CD4-positive, alpha-beta memory T cell (primary cell): ENCODE measurements at regions not wholly inside any gene's neighbourhood (a gene's known extent, or its start where the extent isn't known, plus 50 kb on each side); places are given as distances from the start of the nearest gene placed in this dataset.
A peak's percentile ranks its signal among the peaks of the same experiment; 100 is the strongest.

Experiments
- CTCF ChIA-PET: fragments of 350-600 bp; sonication (Branson Sonifier 250); formaldehyde crosslinking; loops from one replicate; lab custom pipeline; 2021; ENCODE audit warnings: inconsistent platforms; ENCODE audit not compliant: partially characterized antibody; lab: Charles Lee
- POLR2A ChIA-PET: fragments of 350-600 bp; sonication (Branson Sonifier 250); formaldehyde crosslinking; loops from one replicate; lab custom pipeline; 2021; ENCODE audit not compliant: partially characterized antibody; lab: Charles Lee
- DNase-seq, 5 donors: peaks; one replicate each; pipeline versions ENCODE4 v3.0.0 to v3.0.0-alpha.2; 2020 to 2022; ENCODE audit warnings: mixed read lengths in 1 of 5
- H3K27ac ChIP-seq: one replicate; pipeline ENCODE4 v1.7.0; 2013; ENCODE audit warnings: low read depth, low read length
- H3K27me3 ChIP-seq: 2 replicates; pipeline ENCODE4 v1.7.0; 2013; ENCODE audit warnings: mild to moderate bottlenecking, low read length, moderate library complexity; ENCODE audit not compliant: insufficient read depth
- H3K36me3 ChIP-seq: 2 replicates; pipeline ENCODE4 v1.7.0; 2013; ENCODE audit warnings: mild to moderate bottlenecking, low read length, moderate library complexity; ENCODE audit not compliant: insufficient read depth
- H3K4me1 ChIP-seq: 2 replicates; pipeline ENCODE4 v1.7.0; 2013; ENCODE audit warnings: mild to moderate bottlenecking, low read length, moderate library complexity; ENCODE audit not compliant: insufficient read depth
- H3K4me3 ChIP-seq, 2 donors: one replicate each; pipeline ENCODE4 v1.7.0; 2013; ENCODE audit warnings: low read length in 2 of 2, mild to moderate bottlenecking in 1 of 2
- H3K9me3 ChIP-seq, 2 donors: one replicate each; pipeline ENCODE4 v1.7.0; 2013; ENCODE audit warnings: low read length in 2 of 2, control low read depth in 1 of 2; ENCODE audit not compliant: control insufficient read depth in 1 of 2
- H3K27ac Mint-ChIP-seq, 7 donors: one replicate each; pipeline ENCODE4 v1.8.0; 2020 to 2021; ENCODE audit warnings: mixed read lengths in 7 of 7, mild to moderate bottlenecking in 6 of 7, inconsistent platforms in 3 of 7, moderate library complexity in 3 of 7
- H3K27me3 Mint-ChIP-seq, 2 donors: one replicate each; pipeline ENCODE4 v1.8.0; 2020 to 2021; ENCODE audit warnings: mixed read lengths in 2 of 2
- H3K36me3 Mint-ChIP-seq, 2 donors: one replicate each; pipeline ENCODE4 v1.8.0; 2020 to 2021; ENCODE audit warnings: mixed read lengths in 2 of 2, inconsistent platforms in 1 of 2, mild to moderate bottlenecking in 1 of 2
- H3K4me1 Mint-ChIP-seq, 4 donors: one replicate each; pipeline ENCODE4 v1.8.0; 2020 to 2021; ENCODE audit warnings: mixed read lengths in 4 of 4, mild to moderate bottlenecking in 1 of 4
- H3K4me3 Mint-ChIP-seq, 8 donors: one replicate each; pipeline ENCODE4 v1.8.0; 2020 to 2021; ENCODE audit warnings: mixed read lengths in 8 of 8, mild to moderate bottlenecking in 7 of 8, moderate library complexity in 6 of 8, inconsistent platforms in 3 of 8
- H3K9me3 Mint-ChIP-seq, 8 donors: one replicate each; pipeline ENCODE4 v1.8.0; 2020 to 2021; ENCODE audit warnings: mixed read lengths in 8 of 8, mild to moderate bottlenecking in 5 of 8, inconsistent platforms in 3 of 8, moderate library complexity in 1 of 8
- intact Hi-C: fragments of 100-400 bp; cut with micrococcal nuclease; formaldehyde crosslinking; loops from one replicate; pipeline ENCODE4 v1.15.1; 2023

GRCh38 chr2:121004950-121005349 is 269.3 kb downstream of the GLI2 start:
- ChIA-PET CTCF (no interaction called here), POLR2A (no interaction called here)
- Histone ChIP-seq H3K27me3 (no peaks in the 10 kb centered on the region), H3K4me3 (no peak overlapping the region), H3K27ac (no peak overlapping the region), H3K4me1 (no peaks in the 10 kb centered on the region), H3K9me3 (no peaks in the 10 kb centered on the region), H3K36me3 (no peaks in the 10 kb centered on the region)
- peak overlapping the region in 1 of 7 donors; percentile 50 for H3K27ac Mint-ChIP-seq
- no peak for DNase-seq
- no peaks in the 10 kb centered on the region for H3K36me3 Mint-ChIP-seq
- intact Hi-C loops = no loop called here
- H3K4me1 Mint-ChIP-seq = no peaks in the 10 kb centered on the region
- peaks cover 3% of the 10 kb centered on the region in 2 donors for H3K27me3 Mint-ChIP-seq
- no peak overlapping the region for H3K4me3 Mint-ChIP-seq
- H3K9me3 Mint-ChIP-seq = peaks cover 0 to 15% (median 5%) of the 10 kb centered on the region in 8 donors

DNA sequence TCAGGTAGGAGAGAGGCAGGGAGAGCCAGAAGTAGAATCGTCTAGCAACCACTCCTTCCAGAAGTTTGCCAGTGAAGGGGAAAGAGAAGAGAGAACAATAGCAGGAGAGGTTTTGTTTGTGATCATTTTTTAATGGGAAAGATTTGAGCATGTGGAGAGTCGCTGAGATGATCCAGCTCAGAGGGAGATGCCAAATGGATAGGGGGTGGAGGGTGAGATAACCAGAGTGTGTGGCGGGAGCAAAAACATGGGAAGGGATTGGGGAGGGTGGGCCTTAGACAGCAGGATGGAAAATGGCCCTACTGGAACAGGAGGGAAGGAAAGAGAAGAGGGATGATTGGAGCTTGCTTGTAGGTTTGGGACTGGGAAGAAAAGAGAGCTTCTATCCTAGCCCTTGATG is 269.8 kb downstream of the GLI2 start:
- ChIA-PET CTCF (no interaction called here), POLR2A (no interaction called here)
- Histone ChIP-seq H3K36me3 (no peaks in the 10 kb centered on the region), H3K4me3 (no peak overlapping the region), H3K27me3 (no peaks in the 10 kb centered on the region), H3K27ac (no peak overlapping the region), H3K4me1 (no peaks in the 10 kb centered on the region), H3K9me3 (no peaks in the 10 kb centered on the region)
- intact Hi-C loops = no loop called here
- H3K27ac Mint-ChIP-seq = no peak overlapping the region
- H3K9me3 Mint-ChIP-seq = peaks cover 0 to 15% (median 6%) of the 10 kb centered on the region in 8 donors
- no peak overlapping the region for H3K4me3 Mint-ChIP-seq
- DNase-seq = no peak
- H3K27me3 Mint-ChIP-seq = peaks cover 3% of the 10 kb centered on the region in 2 donors
- no peaks in the 10 kb centered on the region for H3K36me3 Mint-ChIP-seq
- H3K4me1 Mint-ChIP-seq = no peaks in the 10 kb centered on the region

DNA sequence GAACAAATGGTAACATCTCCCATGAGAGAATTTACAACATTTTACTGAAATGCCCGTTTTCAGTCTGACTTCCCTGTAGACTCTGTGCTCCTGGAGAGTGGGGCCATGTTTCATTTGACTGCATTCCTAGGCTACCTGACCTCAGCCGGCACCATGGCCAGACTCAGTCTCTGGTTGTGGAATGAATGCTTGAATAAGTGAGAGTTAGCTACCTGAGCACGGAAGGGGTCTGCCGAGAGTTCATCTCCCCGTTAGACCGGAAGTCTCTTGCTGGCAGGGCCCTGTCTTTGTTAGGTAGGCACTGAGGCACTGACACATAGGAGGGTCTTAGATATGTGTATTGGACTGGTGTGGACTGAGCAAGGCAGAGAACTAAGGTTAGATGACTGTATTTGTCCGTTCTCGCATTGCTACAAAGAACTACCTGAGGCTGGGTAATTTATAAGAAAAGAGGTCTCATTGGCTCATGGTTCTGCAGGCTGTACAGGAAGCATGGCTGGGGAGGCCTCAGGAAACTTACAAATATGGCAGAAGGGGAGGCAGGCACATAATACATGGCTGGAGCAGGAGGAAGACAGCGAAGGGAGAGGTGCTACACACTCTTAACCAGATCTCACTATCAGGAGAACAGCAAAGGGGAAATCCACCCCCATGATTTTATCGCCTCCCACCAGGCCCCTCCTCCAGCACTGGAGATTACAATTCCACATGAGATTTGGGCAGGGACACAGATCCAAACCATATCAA is 271.2 kb downstream of the GLI2 start:
- ChIA-PET CTCF (no interaction called here), POLR2A (no interaction called here)
- intact Hi-C loops = no loop called here
- no peaks in the 10 kb centered on the region for H3K27me3 ChIP-seq
- DNase-seq = no peak
- peaks cover 2 to 22% (median 8%) of the 10 kb centered on the region in 8 donors for H3K9me3 Mint-ChIP-seq
- peaks cover 3% of the 10 kb centered on the region in 2 donors for H3K27me3 Mint-ChIP-seq
- H3K36me3 Mint-ChIP-seq = no peaks in the 10 kb centered on the region
- no peak overlapping the region for H3K27ac ChIP-seq
- no peak overlapping the region for H3K4me3 ChIP-seq
- H3K27ac Mint-ChIP-seq = no peak overlapping the region
- H3K4me1 Mint-ChIP-seq = no peaks in the 10 kb centered on the region
- no peaks in the 10 kb centered on the region for H3K9me3 ChIP-seq
- H3K36me3 ChIP-seq = no peaks in the 10 kb centered on the region
- no peaks in the 10 kb centered on the region for H3K4me1 ChIP-seq
- no peak overlapping the region for H3K4me3 Mint-ChIP-seq

GRCh38 chr2:121007490-121007853 is 271.8 kb downstream of the GLI2 start:
- Histone ChIP-seq H3K27me3 (no peaks in the 10 kb centered on the region), H3K36me3 (no peaks in the 10 kb centered on the region), H3K27ac (no peak overlapping the region), H3K4me1 (no peaks in the 10 kb centered on the region), H3K4me3 (no peak overlapping the region), H3K9me3 (no peaks in the 10 kb centered on the region)
- Mint-ChIP-seq H3K4me3 (no peak overlapping the region), H3K27ac (no peak overlapping the region), H3K36me3 (no peaks in the 10 kb centered on the region), H3K9me3 (peaks cover 2 to 22% (median 8%) of the 10 kb centered on the region in 8 donors), H3K27me3 (peaks cover 3% of the 10 kb centered on the region in 2 donors), H3K4me1 (no peaks in the 10 kb centered on the region)
- POLR2A ChIA-PET = no interaction called here
- CTCF ChIA-PET = no interaction called here
- intact Hi-C loops = no loop called here
- no peak for DNase-seq

DNA sequence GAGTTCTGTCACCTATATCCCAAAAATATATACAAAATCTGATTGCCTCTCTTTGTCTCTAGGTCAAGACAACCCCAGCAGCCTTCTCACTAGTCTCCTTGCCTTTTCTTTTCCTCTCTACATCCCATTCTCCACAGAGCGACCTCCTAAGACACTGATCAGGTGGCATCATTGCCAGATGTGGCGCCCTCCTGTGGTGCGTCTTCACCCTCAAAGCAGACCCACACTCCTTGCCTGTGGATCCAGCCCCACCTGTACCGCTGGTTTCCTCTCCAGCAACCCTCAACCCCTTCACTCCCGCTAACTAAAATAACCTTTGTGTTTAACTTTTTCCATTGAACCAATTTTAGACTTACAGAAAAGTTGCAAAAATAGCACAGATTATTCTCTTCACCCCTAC is 273.3 kb downstream of the GLI2 start:
- Mint-ChIP-seq H3K27me3 (peaks cover 1 to 3% of the 10 kb centered on the region in 2 donors), H3K9me3 (peaks cover 2 to 22% (median 8%) of the 10 kb centered on the region in 8 donors)

DNA sequence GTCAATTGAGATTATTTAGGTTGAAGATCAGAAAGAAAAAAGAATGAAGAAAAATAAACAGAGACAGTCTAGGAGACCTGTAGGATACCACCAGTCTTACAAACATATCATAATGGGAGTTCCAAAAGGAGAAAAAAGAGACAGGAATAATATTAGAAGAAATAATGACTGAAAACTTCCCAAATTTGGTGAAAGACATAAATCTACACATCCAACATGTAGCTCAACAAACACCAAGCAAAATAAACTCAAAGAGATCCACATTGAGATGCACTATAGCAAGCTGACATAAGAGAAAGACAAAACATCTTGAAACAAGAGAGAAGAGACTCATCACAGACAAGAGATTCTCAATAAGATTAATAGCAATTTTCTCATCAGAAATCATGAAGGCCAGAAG is 274.0 kb downstream of the TFCP2L1 start:
- Mint-ChIP-seq H3K36me3 (no peaks in the 10 kb centered on the region), H3K27me3 (peaks cover 0 to 3% of the 10 kb centered on the region in 2 donors), H3K4me1 (no peaks in the 10 kb centered on the region), H3K27ac (no peak overlapping the region), H3K4me3 (no peak overlapping the region), H3K9me3 (peaks cover 2 to 22% (median 8%) of the 10 kb centered on the region in 8 donors)
- Histone ChIP-seq H3K9me3 (no peaks in the 10 kb centered on the region), H3K4me3 (no peak overlapping the region), H3K36me3 (no peaks in the 10 kb centered on the region), H3K27ac (no peak overlapping the region), H3K27me3 (no peaks in the 10 kb centered on the region), H3K4me1 (no peaks in the 10 kb centered on the region)
- POLR2A ChIA-PET = no interaction called here
- no peak for DNase-seq
- intact Hi-C loops = no loop called here
- CTCF ChIA-PET = no interaction called here

More for the DNA sequence above, 273.3 kb downstream of the GLI2 start:
- Histone ChIP-seq H3K27ac (no peak overlapping the region), H3K27me3 (no peaks in the 10 kb centered on the region), H3K4me3 (no peak overlapping the region), H3K36me3 (no peaks in the 10 kb centered on the region), H3K4me1 (no peaks in the 10 kb centered on the region), H3K9me3 (no peaks in the 10 kb centered on the region)
- H3K4me3 Mint-ChIP-seq = no peak overlapping the region
- no peak overlapping the region for H3K27ac Mint-ChIP-seq
- H3K4me1 Mint-ChIP-seq = no peaks in the 10 kb centered on the region
- no peak for DNase-seq
- no peaks in the 10 kb centered on the region for H3K36me3 Mint-ChIP-seq
- ChIA-PET POLR2A (no interaction called here), CTCF (no interaction called here)
- intact Hi-C loops = no loop called here

DNA sequence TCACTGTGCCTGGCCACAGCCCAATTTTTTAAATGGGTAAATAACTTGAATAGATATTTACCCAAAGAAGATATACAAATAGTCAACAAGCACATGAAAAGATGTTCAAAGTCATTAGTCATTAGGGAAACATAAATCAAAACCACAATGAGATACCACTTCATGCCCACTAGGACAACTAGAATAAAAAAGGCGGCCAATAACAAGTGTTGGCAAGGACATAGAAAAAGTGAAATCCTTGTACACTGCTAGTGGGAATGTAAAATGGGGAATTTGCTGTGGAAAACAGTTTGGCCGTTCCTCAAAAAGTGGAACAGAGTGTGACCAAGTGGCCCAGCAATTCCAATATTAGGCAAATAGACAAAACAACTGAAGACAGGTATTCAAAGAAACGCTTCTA is 270.1 kb downstream of the TFCP2L1 start:
- POLR2A ChIA-PET = no interaction called here
- no peaks in the 10 kb centered on the region for H3K36me3 Mint-ChIP-seq
- no peaks in the 10 kb centered on the region for H3K4me1 ChIP-seq
- no peaks in the 10 kb centered on the region for H3K9me3 ChIP-seq
- no peak overlapping the region for H3K4me3 Mint-ChIP-seq
- no peak for DNase-seq
- H3K4me1 Mint-ChIP-seq = no peaks in the 10 kb centered on the region
- no peaks in the 10 kb centered on the region for H3K27me3 ChIP-seq
- CTCF ChIA-PET = no interaction called here
- H3K27ac ChIP-seq = no peak overlapping the region
- H3K4me3 ChIP-seq = no peak overlapping the region
- peaks cover 0 to 12% (median 4%) of the 10 kb centered on the region in 8 donors for H3K9me3 Mint-ChIP-seq
- H3K27ac Mint-ChIP-seq = no peak overlapping the region
- intact Hi-C loops = no loop called here
- H3K27me3 Mint-ChIP-seq = peaks cover 0 to 2% of the 10 kb centered on the region in 2 donors
- no peaks in the 10 kb centered on the region for H3K36me3 ChIP-seq
